ENCODE measurements at regions not wholly inside any gene's neighbourhood (a gene's known extent, or its start where the extent isn't known, plus 50 kb on each side); places are given as distances from the start of the nearest gene placed in this dataset.

- no peaks in the 10 kb centered on the region for H3K9me3 ChIP-seq (ENCODE audit: control insufficient read depth, low read length)
- no peak overlapping the region for H3K27ac ChIP-seq
- no peaks in the 10 kb centered on the region for H3K27me3 ChIP-seq (ENCODE audit: control insufficient read depth, insufficient read depth, low read length)
- no peak overlapping the region for H3K4me2 ChIP-seq (ENCODE audit: low read length)
- H3K9ac ChIP-seq: no peak overlapping the region
- no peaks in the 10 kb centered on the region for H3K79me2 ChIP-seq
- TF ChIP-seq CTCF (IDR thresholded peaks at IDR 0.05): no peak
- no peak overlapping the region for H3K4me3 ChIP-seq (ENCODE audit: low read depth, low read length)
- H3K4me1 ChIP-seq: no peaks in the 10 kb centered on the region
- H3K36me3 ChIP-seq (ENCODE audit: control insufficient read depth, insufficient read depth, low read length): no peaks in the 10 kb centered on the region
- no peak overlapping the region for H2AFZ ChIP-seq
Observed at GRCh38 chr11:38226684-38227083, 1628.6 kb upstream of the RAG2 start.

GRCh38 chr11:38221295-38221694 lies 1623.3 kb upstream of the RAG2 start:
- H3K36me3 ChIP-seq (ENCODE audit: control insufficient read depth, insufficient read depth, low read length): no peaks in the 10 kb centered on the region
- H3K4me2 ChIP-seq (ENCODE audit: low read length): no peak overlapping the region
- no peak for TF ChIP-seq CTCF (IDR thresholded peaks at IDR 0.05)
- H3K79me2 ChIP-seq: no peaks in the 10 kb centered on the region
- H2AFZ ChIP-seq: no peak overlapping the region
- no peak overlapping the region for H3K9ac ChIP-seq
- H3K4me3 ChIP-seq (ENCODE audit: low read depth, low read length): no peak overlapping the region
- H3K4me1 ChIP-seq: no peaks in the 10 kb centered on the region
- no peaks in the 10 kb centered on the region for H3K9me3 ChIP-seq (ENCODE audit: control insufficient read depth, low read length)
- H3K27me3 ChIP-seq (ENCODE audit: control insufficient read depth, insufficient read depth, low read length): no peaks in the 10 kb centered on the region
- H3K27ac ChIP-seq: no peak overlapping the region

GRCh38 chr11:38219636-38220035 lies 1621.6 kb upstream of the RAG2 start:
- H2AFZ ChIP-seq: no peak overlapping the region
- no peak overlapping the region for H3K9ac ChIP-seq
- H3K27ac ChIP-seq: no peak overlapping the region
- no peaks in the 10 kb centered on the region for H3K9me3 ChIP-seq (ENCODE audit: control insufficient read depth, low read length)
- H3K4me2 ChIP-seq (ENCODE audit: low read length): no peak overlapping the region
- no peaks in the 10 kb centered on the region for H3K36me3 ChIP-seq (ENCODE audit: control insufficient read depth, insufficient read depth, low read length)
- H3K4me3 ChIP-seq (ENCODE audit: low read depth, low read length): no peak overlapping the region
- H3K4me1 ChIP-seq: no peaks in the 10 kb centered on the region
- no peak for TF ChIP-seq CTCF (IDR thresholded peaks at IDR 0.05)
- H3K27me3 ChIP-seq (ENCODE audit: control insufficient read depth, insufficient read depth, low read length): no peaks in the 10 kb centered on the region
- H3K79me2 ChIP-seq: no peaks in the 10 kb centered on the region

GRCh38 chr11:38208951-38209350 lies 1610.9 kb upstream of the RAG2 start:
- Histone ChIP-seq H2AFZ (no peak overlapping the region), H3K4me3 (ENCODE audit: low read depth, low read length) (no peak overlapping the region), H3K9ac (no peak overlapping the region), H3K79me2 (no peaks in the 10 kb centered on the region), H3K27me3 (ENCODE audit: control insufficient read depth, insufficient read depth, low read length) (no peaks in the 10 kb centered on the region), H3K27ac (no peak overlapping the region), H3K4me2 (ENCODE audit: low read length) (no peak overlapping the region), H3K9me3 (ENCODE audit: control insufficient read depth, low read length) (no peaks in the 10 kb centered on the region), H3K36me3 (ENCODE audit: control insufficient read depth, insufficient read depth, low read length) (no peaks in the 10 kb centered on the region), H3K4me1 (no peaks in the 10 kb centered on the region)
- TF ChIP-seq CTCF (IDR thresholded peaks at IDR 0.05): no peak

GRCh38 chr11:38206663-38207062 lies 1608.6 kb upstream of the RAG2 start:
- Histone ChIP-seq H3K27ac (no peak overlapping the region), H3K9ac (no peak overlapping the region), H3K27me3 (ENCODE audit: control insufficient read depth, insufficient read depth, low read length) (no peaks in the 10 kb centered on the region)

More at GRCh38 chr11:38206663-38207062, 1608.6 kb upstream of the RAG2 start:
- no peak overlapping the region for H3K4me3 ChIP-seq (ENCODE audit: low read depth, low read length)
- TF ChIP-seq CTCF (IDR thresholded peaks at IDR 0.05): no peak
- H3K9me3 ChIP-seq (ENCODE audit: control insufficient read depth, low read length): no peaks in the 10 kb centered on the region
- no peaks in the 10 kb centered on the region for H3K4me1 ChIP-seq
- no peak overlapping the region for H3K4me2 ChIP-seq (ENCODE audit: low read length)
- H2AFZ ChIP-seq: no peak overlapping the region
- no peaks in the 10 kb centered on the region for H3K36me3 ChIP-seq (ENCODE audit: control insufficient read depth, insufficient read depth, low read length)
- no peaks in the 10 kb centered on the region for H3K79me2 ChIP-seq
